ENCODE measurements at regions not wholly inside any gene's neighbourhood (a gene's known extent, or its start where the extent isn't known, plus 50 kb on each side); places are given as distances from the start of the nearest gene placed in this dataset.

DNA sequence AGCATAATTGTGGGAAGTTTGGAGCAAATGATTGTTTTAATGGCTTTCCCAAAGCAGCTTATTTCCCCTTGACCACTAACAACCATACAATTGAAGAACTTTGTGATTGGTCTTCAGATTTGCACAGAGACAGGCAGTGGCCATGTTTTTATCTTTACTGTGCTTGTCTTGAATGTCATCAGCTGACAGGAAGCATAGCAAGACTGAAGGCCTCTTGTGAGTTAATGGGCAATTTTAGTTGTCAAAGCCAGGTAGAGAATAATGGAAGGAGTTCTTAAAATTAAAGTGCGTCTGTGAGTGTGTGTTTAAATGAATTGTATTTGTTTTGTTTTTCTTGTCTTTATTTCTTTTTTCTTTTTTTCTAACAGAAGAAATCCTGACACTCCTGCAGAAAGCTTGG is 809.9 kb downstream of the TSN start:
- TF ChIP-seq SIN3A (IDR thresholded peaks at IDR 0.05; ENCODE audit: borderline replicate concordance, insufficient read depth, low read length) (no peak), FOXP2 (optimal IDR thresholded peaks at IDR 0.05; ENCODE audit: borderline replicate concordance, extremely low read depth, extremely low read length, insufficient read depth) (no peak), POLR2AphosphoS5 (IDR thresholded peaks at IDR 0.05; ENCODE audit: low read depth, low read length) (no peak), TAF1 (IDR thresholded peaks at IDR 0.05; ENCODE audit: borderline replicate concordance, insufficient read depth, low read length) (no peak)
- TF ChIP-seq, protein P1, sequence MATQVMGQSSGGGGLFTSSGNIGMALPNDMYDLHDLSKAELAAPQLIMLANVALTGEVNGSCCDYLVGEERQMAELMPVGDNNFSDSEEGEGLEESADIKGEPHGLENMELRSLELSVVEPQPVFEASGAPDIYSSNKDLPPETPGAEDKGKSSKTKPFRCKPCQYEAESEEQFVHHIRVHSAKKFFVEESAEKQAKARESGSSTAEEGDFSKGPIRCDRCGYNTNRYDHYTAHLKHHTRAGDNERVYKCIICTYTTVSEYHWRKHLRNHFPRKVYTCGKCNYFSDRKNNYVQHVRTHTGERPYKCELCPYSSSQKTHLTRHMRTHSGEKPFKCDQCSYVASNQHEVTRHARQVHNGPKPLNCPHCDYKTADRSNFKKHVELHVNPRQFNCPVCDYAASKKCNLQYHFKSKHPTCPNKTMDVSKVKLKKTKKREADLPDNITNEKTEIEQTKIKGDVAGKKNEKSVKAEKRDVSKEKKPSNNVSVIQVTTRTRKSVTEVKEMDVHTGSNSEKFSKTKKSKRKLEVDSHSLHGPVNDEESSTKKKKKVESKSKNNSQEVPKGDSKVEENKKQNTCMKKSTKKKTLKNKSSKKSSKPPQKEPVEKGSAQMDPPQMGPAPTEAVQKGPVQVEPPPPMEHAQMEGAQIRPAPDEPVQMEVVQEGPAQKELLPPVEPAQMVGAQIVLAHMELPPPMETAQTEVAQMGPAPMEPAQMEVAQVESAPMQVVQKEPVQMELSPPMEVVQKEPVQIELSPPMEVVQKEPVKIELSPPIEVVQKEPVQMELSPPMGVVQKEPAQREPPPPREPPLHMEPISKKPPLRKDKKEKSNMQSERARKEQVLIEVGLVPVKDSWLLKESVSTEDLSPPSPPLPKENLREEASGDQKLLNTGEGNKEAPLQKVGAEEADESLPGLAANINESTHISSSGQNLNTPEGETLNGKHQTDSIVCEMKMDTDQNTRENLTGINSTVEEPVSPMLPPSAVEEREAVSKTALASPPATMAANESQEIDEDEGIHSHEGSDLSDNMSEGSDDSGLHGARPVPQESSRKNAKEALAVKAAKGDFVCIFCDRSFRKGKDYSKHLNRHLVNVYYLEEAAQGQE (IDR thresholded peaks at IDR 0.05; ENCODE audit: insufficient read depth in 1 of 2, low read depth in 2 of 2, low read length in 2 of 2) = no peak

DNA sequence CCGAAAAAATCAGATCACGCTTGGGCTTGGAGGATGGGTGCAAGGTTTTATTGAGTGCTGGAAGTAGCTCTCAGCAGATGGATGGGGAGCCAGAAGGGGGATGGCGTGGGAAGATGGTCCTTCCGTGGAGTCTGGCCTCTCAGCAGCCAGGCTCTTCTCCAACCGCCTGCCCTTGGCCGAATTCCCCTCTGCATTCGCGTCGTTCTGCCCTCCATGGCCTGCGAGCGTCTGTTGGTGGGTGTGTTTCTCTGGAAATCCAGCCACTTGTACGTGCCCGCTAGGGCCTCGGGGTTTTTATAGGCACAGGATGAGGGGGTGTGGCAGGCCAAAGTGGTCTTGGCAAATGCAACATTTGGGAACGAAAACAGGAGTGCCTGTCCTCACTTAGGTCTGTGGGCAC is 815.2 kb downstream of the TSN start:
- TF ChIP-seq FOXP2 (optimal IDR thresholded peaks at IDR 0.05; ENCODE audit: borderline replicate concordance, extremely low read depth, extremely low read length, insufficient read depth) (no peak), SIN3A (IDR thresholded peaks at IDR 0.05; ENCODE audit: borderline replicate concordance, insufficient read depth, low read length) (no peak), TAF1 (IDR thresholded peaks at IDR 0.05; ENCODE audit: borderline replicate concordance, insufficient read depth, low read length) (no peak), POLR2AphosphoS5 (IDR thresholded peaks at IDR 0.05; ENCODE audit: low read depth, low read length) (no peak)
- TF ChIP-seq, protein P1 (IDR thresholded peaks at IDR 0.05; ENCODE audit: insufficient read depth in 1 of 2, low read depth in 2 of 2, low read length in 2 of 2) = no peak

DNA sequence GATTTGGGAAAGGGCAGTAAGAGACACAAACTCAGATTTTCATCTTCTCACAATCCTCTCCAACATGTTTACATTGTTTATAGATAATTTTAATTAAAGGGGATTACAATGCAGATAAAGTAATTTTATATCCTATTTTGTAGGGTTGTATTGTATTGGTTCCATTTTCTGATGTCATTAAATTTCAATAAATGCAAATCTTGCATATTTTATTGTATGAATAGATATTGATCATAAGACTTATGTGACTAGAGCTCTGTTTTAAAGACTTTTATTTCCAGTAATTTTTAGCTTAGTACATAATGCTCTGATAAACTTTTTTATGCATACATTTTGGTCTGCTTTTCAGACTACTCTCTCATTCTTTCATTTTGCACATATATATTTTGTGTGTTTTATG is 819.6 kb downstream of the TSN start:
- TF ChIP-seq POLR2AphosphoS5 (IDR thresholded peaks at IDR 0.05; ENCODE audit: low read depth, low read length) (no peak), FOXP2 (optimal IDR thresholded peaks at IDR 0.05; ENCODE audit: borderline replicate concordance, extremely low read depth, extremely low read length, insufficient read depth) (no peak)

DNA sequence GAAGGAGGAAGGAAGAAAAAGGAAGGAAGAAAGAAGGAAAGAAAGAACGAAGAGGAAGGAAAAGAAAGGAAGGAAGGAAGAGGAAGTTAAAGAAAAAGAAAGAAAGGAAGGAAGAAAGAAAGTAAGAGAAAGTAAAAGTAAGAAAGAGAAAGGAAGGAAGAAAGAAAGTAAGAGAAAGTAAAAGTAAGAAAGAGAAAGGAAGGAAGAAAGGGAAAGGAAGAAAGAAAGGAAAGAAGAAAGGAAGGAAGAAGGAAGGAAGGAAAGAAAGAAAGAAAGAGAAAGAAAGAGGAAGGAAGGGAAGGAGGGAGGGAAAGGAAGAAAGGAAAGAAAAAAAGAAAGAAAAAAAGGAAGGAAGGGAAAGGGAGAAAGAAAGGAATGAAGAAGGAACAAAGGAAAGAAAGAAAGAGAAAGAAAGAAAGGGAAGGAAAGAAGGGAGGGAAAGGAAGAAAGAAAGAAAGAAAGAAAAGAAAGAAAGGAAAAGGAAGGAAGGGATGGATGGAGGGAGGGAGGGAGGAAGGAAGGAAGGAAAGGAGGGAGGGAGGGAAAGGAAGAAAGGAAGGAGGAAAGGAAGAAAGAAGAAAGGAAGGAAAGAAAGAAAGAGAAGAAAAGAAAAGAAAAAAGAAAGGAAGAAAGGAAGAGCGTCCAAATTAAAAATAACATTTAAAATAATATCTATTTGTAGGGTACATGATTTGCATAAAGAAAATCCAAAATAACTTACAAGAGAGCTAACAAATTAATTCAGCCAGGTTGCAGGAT is 827.9 kb downstream of the TSN start:
- no peak for TF ChIP-seq SIN3A (IDR thresholded peaks at IDR 0.05; ENCODE audit: borderline replicate concordance, insufficient read depth, low read length)

DNA sequence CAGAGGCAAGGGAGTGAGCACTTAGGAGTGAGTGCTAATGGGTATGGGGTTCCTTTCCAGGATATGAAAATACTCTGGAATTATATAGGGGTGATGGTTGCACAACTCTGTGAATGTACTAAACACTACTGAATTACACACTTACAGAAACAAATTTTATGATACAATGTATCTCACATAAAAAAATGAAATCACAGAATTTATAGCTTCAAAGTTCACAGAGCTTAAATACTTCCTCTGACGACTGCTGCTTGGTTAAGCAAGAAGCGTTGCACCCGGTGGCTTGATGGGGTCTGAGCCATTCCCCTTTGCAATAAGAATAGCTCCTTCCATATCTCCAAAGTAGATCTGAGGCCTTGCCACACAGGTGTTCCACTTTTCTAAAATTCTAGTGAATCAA is 835.1 kb downstream of the TSN start:
- TF ChIP-seq SIN3A (IDR thresholded peaks at IDR 0.05; ENCODE audit: borderline replicate concordance, insufficient read depth, low read length) (no peak), FOXP2 (optimal IDR thresholded peaks at IDR 0.05; ENCODE audit: borderline replicate concordance, extremely low read depth, extremely low read length, insufficient read depth) (no peak), POLR2AphosphoS5 (IDR thresholded peaks at IDR 0.05; ENCODE audit: low read depth, low read length) (no peak), TAF1 (IDR thresholded peaks at IDR 0.05; ENCODE audit: borderline replicate concordance, insufficient read depth, low read length) (no peak)
- TF ChIP-seq, protein P1 (IDR thresholded peaks at IDR 0.05; ENCODE audit: insufficient read depth in 1 of 2, low read depth in 2 of 2, low read length in 2 of 2) = no peak

DNA sequence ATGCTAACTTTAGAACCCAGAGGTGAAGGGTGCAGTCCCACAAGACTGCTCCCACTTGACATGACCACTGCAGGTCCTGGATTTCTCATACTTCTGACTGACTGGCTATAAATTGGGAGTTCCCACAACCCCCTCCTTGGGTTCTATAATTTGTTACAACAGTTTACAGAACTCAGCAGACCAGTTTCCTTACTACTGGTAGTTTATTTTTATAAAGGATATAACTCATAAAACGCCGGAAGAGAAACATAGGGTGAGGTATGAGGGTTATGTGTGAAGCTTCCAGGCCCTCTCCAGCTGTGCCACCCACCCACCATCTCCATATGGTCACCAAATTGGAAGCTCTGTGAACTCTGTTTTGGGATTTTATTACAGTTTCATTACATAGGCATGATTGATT is 839.6 kb downstream of the TSN start:
- TF ChIP-seq POLR2AphosphoS5 (IDR thresholded peaks at IDR 0.05; ENCODE audit: low read depth, low read length) (no peak), TAF1 (IDR thresholded peaks at IDR 0.05; ENCODE audit: borderline replicate concordance, insufficient read depth, low read length) (no peak), FOXP2 (optimal IDR thresholded peaks at IDR 0.05; ENCODE audit: borderline replicate concordance, extremely low read depth, extremely low read length, insufficient read depth) (no peak), SIN3A (IDR thresholded peaks at IDR 0.05; ENCODE audit: borderline replicate concordance, insufficient read depth, low read length) (no peak)
- TF ChIP-seq, protein P1 (IDR thresholded peaks at IDR 0.05; ENCODE audit: insufficient read depth in 1 of 2, low read depth in 2 of 2, low read length in 2 of 2) = no peak

Data from PFSK-1 (cell line).